Gastrocnemius medialis (tissue), 4 donors: ENCODE measurements at regions not wholly inside any gene's neighbourhood (a gene's known extent, or its start where the extent isn't known, plus 50 kb on each side); places are given as distances from the start of the nearest gene placed in this dataset.

Experiments
- ATAC-seq, 2 donors: fragments of 150-250 bp; one replicate each; pipeline ENCODE4 v1.9.1; 2016
- DNase-seq, 2 donors: peaks; one replicate each; pipeline ENCODE4 v3.0.0-alpha.2; 2019
- H3K27ac ChIP-seq, 4 donors: fragments of 200-600 bp; sonication (generic); 1 replicate in 1 of 4; 2 replicates in 3 of 4; pipeline ENCODE4 v1.5.1; 2016 to 2018; ENCODE audit warnings: mild to moderate bottlenecking in 2 of 4, moderate library complexity in 1 of 4
- H3K27me3 ChIP-seq, 3 donors: fragments of 200-600 bp; sonication (generic) in 2 of 3; 1 replicate in 1 of 3; 2 replicates in 2 of 3; pipeline versions ENCODE4 v1.5.1 to v1.6.0; 2016 to 2019; ENCODE audit warnings: mild to moderate bottlenecking in 1 of 3, moderate library complexity in 1 of 3
- H3K36me3 ChIP-seq, 2 donors: fragments of 200-600 bp; sonication (generic) in 1 of 2; one replicate each; pipeline ENCODE4 v1.5.1; 2017 to 2018
- H3K4me1 ChIP-seq, 2 donors: fragments of 200-600 bp; sonication (generic) in 1 of 2; one replicate each; pipeline ENCODE4 v1.5.1; 2016 to 2017; ENCODE audit warnings: mild to moderate bottlenecking in 2 of 2
- H3K4me3 ChIP-seq, 4 donors: fragments of 200-600 bp; sonication (generic) in 3 of 4; 1 replicate in 1 of 4; 2 replicates in 3 of 4; pipeline ENCODE4 v1.5.1; 2016 to 2019; ENCODE audit warnings: mild to moderate bottlenecking in 2 of 4
- H3K9me3 ChIP-seq, 3 donors: fragments of 200-600 bp; sonication (generic) in 2 of 3; 1 replicate in 1 of 3; 2 replicates in 2 of 3; pipeline ENCODE4 v1.5.1; 2016 to 2019
- POLR2A ChIP-seq, 2 donors: fragments of 450-650 bp; IDR thresholded peaks; one replicate each; pipeline ENCODE4 v1.6.1; 2017; ENCODE audit warnings: antibody characterized with exemption in 2 of 2, mild to moderate bottlenecking in 2 of 2, moderate library complexity in 2 of 2
- in situ Hi-C, 4 donors: fragments of 200-750 bp; cut with MboI; loops; one replicate each; pipeline versions ENCODE4 v1.15.0 to v1.8.0; 2017; ENCODE audit warnings: low sequenced_read_pairs in 4 of 4
- intact Hi-C: fragments of 100-400 bp; cut with DNase I; formaldehyde crosslinking; loops from one replicate; pipeline ENCODE4 v1.15.1; 2023; ENCODE audit warnings: low total_unique reads
- TF ChIP-seq, protein P1 (sequence below), 5 experiments: fragments of 450-650 bp in 3 of 5; fragments of 200-600 bp in 2 of 5; sonication (generic) in 2 of 5; IDR thresholded peaks in 4 of 5; conservative IDR thresholded peaks in 1 of 5; 1 replicate in 4 of 5; 2 replicates in 1 of 5; pipeline ENCODE4 v1.5.1; 2016 to 2019; ENCODE audit warnings: antibody characterized with exemption in 5 of 5, mild to moderate bottlenecking in 3 of 5, moderate library complexity in 3 of 5

DNA sequence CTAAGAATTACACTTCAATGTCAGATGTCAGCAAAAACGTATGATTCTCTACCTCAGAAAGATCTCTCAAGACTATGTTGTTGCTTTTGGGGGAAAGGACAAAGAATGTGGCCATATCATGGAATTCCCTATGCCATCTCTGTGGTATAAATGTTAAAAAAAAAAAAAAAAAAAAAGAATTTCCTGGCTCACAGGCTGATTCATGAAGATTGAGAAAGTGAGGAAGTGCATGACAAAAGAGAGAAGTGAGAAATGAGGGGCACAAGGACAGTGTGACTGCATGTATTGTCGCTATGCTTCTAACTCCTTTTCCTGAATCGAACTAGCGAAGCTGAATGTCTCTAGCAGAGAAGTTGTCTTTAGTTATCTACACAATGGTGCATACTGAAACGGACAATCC is 80.6 kb upstream of the CARD18 start:
- in situ Hi-C loops (no loop called here), intact Hi-C loops (no loop called here)
- ATAC-seq (no peak), DNase-seq (no peak)
- TF ChIP-seq, protein P1, sequence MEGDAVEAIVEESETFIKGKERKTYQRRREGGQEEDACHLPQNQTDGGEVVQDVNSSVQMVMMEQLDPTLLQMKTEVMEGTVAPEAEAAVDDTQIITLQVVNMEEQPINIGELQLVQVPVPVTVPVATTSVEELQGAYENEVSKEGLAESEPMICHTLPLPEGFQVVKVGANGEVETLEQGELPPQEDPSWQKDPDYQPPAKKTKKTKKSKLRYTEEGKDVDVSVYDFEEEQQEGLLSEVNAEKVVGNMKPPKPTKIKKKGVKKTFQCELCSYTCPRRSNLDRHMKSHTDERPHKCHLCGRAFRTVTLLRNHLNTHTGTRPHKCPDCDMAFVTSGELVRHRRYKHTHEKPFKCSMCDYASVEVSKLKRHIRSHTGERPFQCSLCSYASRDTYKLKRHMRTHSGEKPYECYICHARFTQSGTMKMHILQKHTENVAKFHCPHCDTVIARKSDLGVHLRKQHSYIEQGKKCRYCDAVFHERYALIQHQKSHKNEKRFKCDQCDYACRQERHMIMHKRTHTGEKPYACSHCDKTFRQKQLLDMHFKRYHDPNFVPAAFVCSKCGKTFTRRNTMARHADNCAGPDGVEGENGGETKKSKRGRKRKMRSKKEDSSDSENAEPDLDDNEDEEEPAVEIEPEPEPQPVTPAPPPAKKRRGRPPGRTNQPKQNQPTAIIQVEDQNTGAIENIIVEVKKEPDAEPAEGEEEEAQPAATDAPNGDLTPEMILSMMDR (IDR thresholded peaks at IDR 0.05 in 4 of 5, conservative IDR thresholded peaks at IDR 0.05 in 1 of 5), result no peak
- no peak for TF ChIP-seq POLR2A (IDR thresholded peaks at IDR 0.05)
- H3K27ac ChIP-seq, result no peak overlapping the region
- H3K9me3 ChIP-seq, result no peaks in the 10 kb centered on the region
- H3K27me3 ChIP-seq, result no peaks in the 10 kb centered on the region
- no peaks in the 10 kb centered on the region for H3K4me1 ChIP-seq
- no peaks in the 10 kb centered on the region for H3K36me3 ChIP-seq
- no peak overlapping the region for H3K4me3 ChIP-seq

DNA sequence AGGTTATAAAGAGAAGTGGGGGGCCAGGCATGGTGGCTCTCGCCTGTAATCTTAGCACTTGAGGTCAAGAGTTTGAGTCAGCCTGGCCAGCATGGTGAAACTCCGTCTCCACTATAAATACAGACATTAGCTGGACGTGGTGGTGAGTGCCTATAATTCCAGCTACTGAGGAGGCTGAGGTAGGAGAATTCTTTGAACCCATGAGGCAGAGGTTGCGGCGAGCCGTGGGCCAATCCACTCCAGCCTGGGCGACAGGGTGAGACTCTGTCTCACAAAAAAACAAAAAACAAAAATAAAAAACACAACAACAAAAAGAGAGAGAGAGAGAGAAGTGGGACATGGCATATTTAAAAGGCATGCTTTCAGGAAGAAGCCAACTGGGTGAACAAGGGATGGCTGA is 80.1 kb upstream of the CARD18 start:
- Histone ChIP-seq H3K9me3 (no peaks in the 10 kb centered on the region), H3K27me3 (no peaks in the 10 kb centered on the region), H3K4me1 (no peaks in the 10 kb centered on the region), H3K4me3 (no peak overlapping the region), H3K36me3 (no peaks in the 10 kb centered on the region), H3K27ac (no peak overlapping the region)
- intact Hi-C loops (no loop called here), in situ Hi-C loops (no loop called here)
- ATAC-seq (no peak), DNase-seq (no peak)
- no peak for TF ChIP-seq POLR2A (IDR thresholded peaks at IDR 0.05)
- TF ChIP-seq, protein P1 (IDR thresholded peaks at IDR 0.05 in 4 of 5, conservative IDR thresholded peaks at IDR 0.05 in 1 of 5), result no peak

DNA sequence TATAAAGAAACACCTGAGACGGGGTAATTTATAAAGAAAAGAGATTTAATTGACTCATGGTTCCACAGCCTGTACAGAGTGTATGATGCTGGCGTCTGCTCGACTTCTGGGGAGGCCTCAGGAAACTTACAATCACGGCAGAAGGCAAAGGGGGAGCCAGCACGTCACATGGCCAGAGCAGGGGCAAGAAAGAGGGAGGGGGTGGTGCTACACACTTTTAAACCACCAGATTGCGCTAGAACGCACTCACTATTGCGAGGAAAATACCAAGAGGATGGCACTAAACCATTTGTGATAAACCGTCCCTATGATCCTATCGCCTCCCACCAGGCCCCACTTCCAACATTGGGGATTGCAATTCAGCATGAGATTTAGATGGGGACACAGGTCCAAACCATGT is 79.7 kb upstream of the CARD18 start:
- H3K9me3 ChIP-seq, result no peaks in the 10 kb centered on the region
- DNase-seq, result no peak

DNA sequence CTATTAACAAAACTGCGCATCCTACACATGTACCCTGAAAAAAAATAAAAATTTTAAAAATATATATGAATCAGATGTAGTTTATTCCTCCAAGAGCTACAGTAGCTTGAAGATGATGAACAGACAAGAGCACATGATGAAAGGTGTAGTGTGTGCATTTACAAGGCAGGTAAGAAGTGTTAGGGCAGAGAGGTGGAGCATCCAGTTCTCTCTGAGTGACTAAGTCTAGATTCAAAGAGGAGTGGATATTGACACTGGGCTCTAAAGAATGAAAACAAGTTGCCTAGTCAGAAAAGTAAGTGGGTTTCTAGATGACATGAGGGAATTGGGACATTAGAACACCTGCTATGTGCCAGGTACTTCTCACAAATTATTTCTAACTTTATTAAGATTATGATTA is 76.0 kb upstream of the CARD18 start:
- no peak for TF ChIP-seq POLR2A (IDR thresholded peaks at IDR 0.05)
- TF ChIP-seq, protein P1 (IDR thresholded peaks at IDR 0.05 in 4 of 5, conservative IDR thresholded peaks at IDR 0.05 in 1 of 5), result no peak
- in situ Hi-C loops, result no loop called here
- Histone ChIP-seq H3K4me3 (no peak overlapping the region), H3K9me3 (no peaks in the 10 kb centered on the region), H3K27me3 (no peaks in the 10 kb centered on the region), H3K27ac (no peak overlapping the region), H3K4me1 (no peaks in the 10 kb centered on the region), H3K36me3 (no peaks in the 10 kb centered on the region)
- ATAC-seq, result no peak
- intact Hi-C loops, result no loop called here
- DNase-seq, result no peak

More for the DNA sequence above, 79.7 kb upstream of the CARD18 start:
- in situ Hi-C loops (no loop called here), intact Hi-C loops (no loop called here)
- H3K27me3 ChIP-seq, result no peaks in the 10 kb centered on the region
- H3K36me3 ChIP-seq, result no peaks in the 10 kb centered on the region
- no peak for TF ChIP-seq POLR2A (IDR thresholded peaks at IDR 0.05)
- H3K4me1 ChIP-seq, result no peaks in the 10 kb centered on the region
- H3K4me3 ChIP-seq, result no peak overlapping the region
- H3K27ac ChIP-seq, result no peak overlapping the region
- no peak for ATAC-seq

DNA sequence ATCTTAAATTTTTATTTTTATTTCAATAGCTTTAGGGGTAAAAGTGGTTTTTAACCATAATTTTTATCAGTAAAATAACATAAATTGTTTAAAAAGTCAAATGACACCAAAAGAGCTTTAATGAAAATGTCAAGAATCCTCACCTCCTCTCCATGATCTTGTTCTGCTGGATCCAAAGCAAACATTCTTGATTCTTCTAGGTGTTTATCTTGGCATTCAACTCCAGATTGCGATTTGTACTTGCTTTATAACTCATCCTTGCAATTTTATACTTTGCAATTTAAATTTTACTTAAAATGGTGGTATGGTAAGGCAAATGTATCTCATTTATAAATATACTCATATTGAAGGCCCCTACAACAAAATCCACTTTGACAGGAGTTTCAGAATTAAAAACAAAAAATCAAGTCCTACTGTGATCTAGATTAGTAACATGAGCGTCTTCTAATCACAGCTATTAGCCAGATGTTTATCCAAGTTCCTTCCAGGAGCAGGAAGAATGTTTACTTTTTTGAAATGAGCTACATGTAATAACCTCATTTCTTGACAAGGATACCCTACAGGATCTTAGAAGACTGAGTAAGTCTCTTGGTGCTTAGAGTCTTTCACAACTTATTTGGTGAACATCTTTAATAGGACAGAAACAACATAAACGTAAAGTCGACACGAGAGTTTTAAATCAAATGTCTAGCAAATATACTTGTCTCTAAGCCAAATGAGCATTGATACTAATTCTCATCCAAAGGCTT is 72.4 kb upstream of the CARD18 start:
- no peak for DNase-seq
- Histone ChIP-seq H3K27ac (no peak overlapping the region), H3K27me3 (no peaks in the 10 kb centered on the region), H3K9me3 (no peaks in the 10 kb centered on the region), H3K36me3 (no peaks in the 10 kb centered on the region), H3K4me1 (no peaks in the 10 kb centered on the region), H3K4me3 (no peak overlapping the region)
- TF ChIP-seq POLR2A (IDR thresholded peaks at IDR 0.05), result no peak
- TF ChIP-seq, protein P1 (IDR thresholded peaks at IDR 0.05 in 4 of 5, conservative IDR thresholded peaks at IDR 0.05 in 1 of 5), result no peak
- in situ Hi-C loops, result no loop called here
- intact Hi-C loops, result no loop called here
- ATAC-seq, result no peak
